Gastrocnemius medialis (tissue), 4 donors: ENCODE measurements at regions not wholly inside any gene's neighbourhood (a gene's known extent, or its start where the extent isn't known, plus 50 kb on each side); places are given as distances from the start of the nearest gene placed in this dataset.
"Not testable (repeated sequence)": the region's sequence is repeated elsewhere in the genome, so short reads cannot be mapped to it uniquely, and the experiment has no call there.

Experiments
- ATAC-seq, 2 donors: fragments of 150-250 bp; one replicate each; pipeline ENCODE4 v1.9.1; 2016
- DNase-seq, 2 donors: peaks; one replicate each; pipeline ENCODE4 v3.0.0-alpha.2; 2019
- H3K27ac ChIP-seq, 4 donors: fragments of 200-600 bp; sonication (generic); 1 replicate in 1 of 4; 2 replicates in 3 of 4; pipeline ENCODE4 v1.5.1; 2016 to 2018; ENCODE audit warnings: mild to moderate bottlenecking in 2 of 4, moderate library complexity in 1 of 4
- H3K27me3 ChIP-seq, 3 donors: fragments of 200-600 bp; sonication (generic) in 2 of 3; 1 replicate in 1 of 3; 2 replicates in 2 of 3; pipeline versions ENCODE4 v1.5.1 to v1.6.0; 2016 to 2019; ENCODE audit warnings: mild to moderate bottlenecking in 1 of 3, moderate library complexity in 1 of 3
- H3K36me3 ChIP-seq, 2 donors: fragments of 200-600 bp; sonication (generic) in 1 of 2; one replicate each; pipeline ENCODE4 v1.5.1; 2017 to 2018
- H3K4me1 ChIP-seq, 2 donors: fragments of 200-600 bp; sonication (generic) in 1 of 2; one replicate each; pipeline ENCODE4 v1.5.1; 2016 to 2017; ENCODE audit warnings: mild to moderate bottlenecking in 2 of 2
- H3K4me3 ChIP-seq, 4 donors: fragments of 200-600 bp; sonication (generic) in 3 of 4; 1 replicate in 1 of 4; 2 replicates in 3 of 4; pipeline ENCODE4 v1.5.1; 2016 to 2019; ENCODE audit warnings: mild to moderate bottlenecking in 2 of 4
- H3K9me3 ChIP-seq, 3 donors: fragments of 200-600 bp; sonication (generic) in 2 of 3; 1 replicate in 1 of 3; 2 replicates in 2 of 3; pipeline ENCODE4 v1.5.1; 2016 to 2019
- POLR2A ChIP-seq, 2 donors: fragments of 450-650 bp; IDR thresholded peaks; one replicate each; pipeline ENCODE4 v1.6.1; 2017; ENCODE audit warnings: antibody characterized with exemption in 2 of 2, mild to moderate bottlenecking in 2 of 2, moderate library complexity in 2 of 2
- in situ Hi-C, 4 donors: fragments of 200-750 bp; cut with MboI; loops; one replicate each; pipeline versions ENCODE4 v1.15.0 to v1.8.0; 2017; ENCODE audit warnings: low sequenced_read_pairs in 4 of 4
- intact Hi-C: fragments of 100-400 bp; cut with DNase I; formaldehyde crosslinking; loops from one replicate; pipeline ENCODE4 v1.15.1; 2023; ENCODE audit warnings: low total_unique reads
- TF ChIP-seq, protein P1 (sequence below), 5 experiments: fragments of 450-650 bp in 3 of 5; fragments of 200-600 bp in 2 of 5; sonication (generic) in 2 of 5; IDR thresholded peaks in 4 of 5; conservative IDR thresholded peaks in 1 of 5; 1 replicate in 4 of 5; 2 replicates in 1 of 5; pipeline ENCODE4 v1.5.1; 2016 to 2019; ENCODE audit warnings: antibody characterized with exemption in 5 of 5, mild to moderate bottlenecking in 3 of 5, moderate library complexity in 3 of 5

DNA sequence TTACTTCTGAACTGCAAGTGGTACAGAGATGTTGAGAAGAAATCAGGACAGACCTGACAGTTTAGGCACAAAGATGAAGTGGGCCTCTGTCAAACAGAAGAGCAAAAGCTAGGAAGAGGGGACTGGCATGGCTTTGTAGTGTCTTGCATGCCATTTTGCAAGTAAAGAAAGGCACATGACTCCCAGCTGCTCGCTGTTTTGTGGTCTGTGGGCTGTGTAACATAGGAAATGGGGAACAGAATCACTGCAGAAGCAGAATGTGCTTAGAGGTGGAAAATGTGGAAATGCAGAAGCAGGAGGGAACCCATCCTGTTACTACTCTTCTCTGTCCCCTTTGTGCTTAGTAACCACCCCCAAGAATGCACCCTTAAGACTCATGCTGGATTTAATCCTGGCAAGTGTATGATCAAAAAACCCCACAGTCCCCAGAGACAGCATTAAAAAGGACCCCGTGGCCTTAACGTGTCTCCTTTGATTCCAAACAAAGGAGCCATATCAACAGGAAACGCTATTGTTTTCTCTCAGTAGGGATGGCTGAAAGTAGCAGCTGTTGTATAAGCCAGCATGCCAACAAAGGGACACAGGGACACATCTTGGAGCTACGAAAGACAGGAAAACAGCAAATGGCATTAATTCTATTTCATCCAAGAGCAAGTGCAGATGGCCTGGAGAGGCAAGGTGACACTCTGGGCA lies 177.6 kb upstream of the GLRA2 start:
- in situ Hi-C loops (loop anchor here in 1 of 4 donors (25.0 kb wide), 1 partner anchor 111 kb away; no protein-coding TSS in a partner anchor), intact Hi-C loops (no loop called here)
- no peak overlapping the region for H3K4me3 ChIP-seq
- ATAC-seq (no peak), DNase-seq (no peak)
- H3K36me3 ChIP-seq: no peaks in the 10 kb centered on the region
- H3K27ac ChIP-seq: no peak overlapping the region
- no peaks in the 10 kb centered on the region for H3K27me3 ChIP-seq
- no peaks in the 10 kb centered on the region for H3K9me3 ChIP-seq
- TF ChIP-seq, protein P1, sequence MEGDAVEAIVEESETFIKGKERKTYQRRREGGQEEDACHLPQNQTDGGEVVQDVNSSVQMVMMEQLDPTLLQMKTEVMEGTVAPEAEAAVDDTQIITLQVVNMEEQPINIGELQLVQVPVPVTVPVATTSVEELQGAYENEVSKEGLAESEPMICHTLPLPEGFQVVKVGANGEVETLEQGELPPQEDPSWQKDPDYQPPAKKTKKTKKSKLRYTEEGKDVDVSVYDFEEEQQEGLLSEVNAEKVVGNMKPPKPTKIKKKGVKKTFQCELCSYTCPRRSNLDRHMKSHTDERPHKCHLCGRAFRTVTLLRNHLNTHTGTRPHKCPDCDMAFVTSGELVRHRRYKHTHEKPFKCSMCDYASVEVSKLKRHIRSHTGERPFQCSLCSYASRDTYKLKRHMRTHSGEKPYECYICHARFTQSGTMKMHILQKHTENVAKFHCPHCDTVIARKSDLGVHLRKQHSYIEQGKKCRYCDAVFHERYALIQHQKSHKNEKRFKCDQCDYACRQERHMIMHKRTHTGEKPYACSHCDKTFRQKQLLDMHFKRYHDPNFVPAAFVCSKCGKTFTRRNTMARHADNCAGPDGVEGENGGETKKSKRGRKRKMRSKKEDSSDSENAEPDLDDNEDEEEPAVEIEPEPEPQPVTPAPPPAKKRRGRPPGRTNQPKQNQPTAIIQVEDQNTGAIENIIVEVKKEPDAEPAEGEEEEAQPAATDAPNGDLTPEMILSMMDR (IDR thresholded peaks at IDR 0.05 in 4 of 5, conservative IDR thresholded peaks at IDR 0.05 in 1 of 5): no peak
- no peak for TF ChIP-seq POLR2A (IDR thresholded peaks at IDR 0.05)
- H3K4me1 ChIP-seq: no peaks in the 10 kb centered on the region

DNA sequence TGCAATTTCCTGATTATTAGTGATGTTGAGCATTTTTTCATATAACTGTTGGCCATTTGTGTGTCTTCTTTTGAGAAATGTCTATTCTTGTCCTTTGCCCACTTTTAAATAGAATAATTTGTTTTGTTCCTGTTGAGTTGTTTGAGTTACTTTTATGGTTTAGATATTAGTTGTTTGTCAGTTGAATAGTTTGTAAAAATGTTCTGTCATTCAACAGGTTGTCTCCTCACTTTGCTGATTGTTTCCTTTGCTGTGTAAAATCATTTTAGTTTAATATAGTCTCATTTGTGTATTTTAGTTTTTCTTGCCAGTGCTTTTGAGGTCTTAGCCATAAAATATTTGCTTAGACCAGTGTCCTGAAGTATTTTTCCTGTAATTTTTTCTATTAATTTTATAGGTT lies 181.8 kb upstream of the GLRA2 start:
- no peak for TF ChIP-seq POLR2A (IDR thresholded peaks at IDR 0.05)
- TF ChIP-seq, protein P1 (IDR thresholded peaks at IDR 0.05 in 4 of 5, conservative IDR thresholded peaks at IDR 0.05 in 1 of 5): no peak
- H3K27ac ChIP-seq: no peak overlapping the region
- in situ Hi-C loops (no loop called here), intact Hi-C loops (no loop called here)
- H3K4me3 ChIP-seq: no peak overlapping the region
- no peak for DNase-seq
- no peaks in the 10 kb centered on the region for H3K9me3 ChIP-seq
- H3K36me3 ChIP-seq: no peaks in the 10 kb centered on the region
- no peak for ATAC-seq
- no peaks in the 10 kb centered on the region for H3K27me3 ChIP-seq
- H3K4me1 ChIP-seq: no peaks in the 10 kb centered on the region

DNA sequence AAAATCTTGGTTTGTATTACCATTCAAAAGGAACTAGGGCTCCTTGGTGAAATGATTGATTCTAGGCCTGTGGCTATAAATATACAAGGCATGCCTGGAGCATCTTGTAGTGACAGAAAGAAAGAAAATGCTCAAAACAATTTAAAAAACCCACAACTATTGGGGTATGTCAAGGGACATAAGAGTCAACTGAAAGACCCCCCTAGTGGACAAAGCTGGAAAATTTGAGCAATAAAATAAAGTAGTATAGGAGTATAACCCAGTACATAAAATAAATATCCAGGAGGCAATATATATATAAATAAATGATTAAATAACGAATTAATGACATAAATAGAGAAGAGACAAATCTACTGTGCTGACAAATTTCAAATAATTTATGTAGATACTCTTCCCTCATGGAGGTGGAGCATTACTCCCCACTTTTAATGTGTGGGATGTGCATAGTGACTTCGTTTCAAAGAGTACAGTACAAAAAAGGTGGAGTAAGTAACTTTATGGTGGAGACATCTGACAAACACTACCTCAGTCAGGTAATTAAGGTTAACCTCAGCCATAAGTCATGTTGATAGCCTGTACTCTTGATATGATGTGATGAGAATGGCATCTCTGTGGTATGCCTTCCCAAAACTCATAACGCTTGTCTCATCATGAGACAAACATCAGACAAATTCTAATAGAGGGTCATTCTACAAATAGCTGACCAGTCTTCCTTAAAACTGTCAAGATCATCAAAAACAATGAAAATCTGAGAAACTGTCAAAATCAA lies 185.0 kb upstream of the GLRA2 start:
- Histone ChIP-seq H3K27me3 (no peaks in the 10 kb centered on the region), H3K27ac (no peak overlapping the region), H3K4me1 (no peaks in the 10 kb centered on the region), H3K4me3 (no peak overlapping the region), H3K36me3 (no peaks in the 10 kb centered on the region), H3K9me3 (no peaks in the 10 kb centered on the region)
- TF ChIP-seq, protein P1 (IDR thresholded peaks at IDR 0.05 in 4 of 5, conservative IDR thresholded peaks at IDR 0.05 in 1 of 5): no peak
- TF ChIP-seq POLR2A (IDR thresholded peaks at IDR 0.05): no peak
- in situ Hi-C loops: no loop called here
- intact Hi-C loops: no loop called here
- ATAC-seq (no peak), DNase-seq (no peak)

DNA sequence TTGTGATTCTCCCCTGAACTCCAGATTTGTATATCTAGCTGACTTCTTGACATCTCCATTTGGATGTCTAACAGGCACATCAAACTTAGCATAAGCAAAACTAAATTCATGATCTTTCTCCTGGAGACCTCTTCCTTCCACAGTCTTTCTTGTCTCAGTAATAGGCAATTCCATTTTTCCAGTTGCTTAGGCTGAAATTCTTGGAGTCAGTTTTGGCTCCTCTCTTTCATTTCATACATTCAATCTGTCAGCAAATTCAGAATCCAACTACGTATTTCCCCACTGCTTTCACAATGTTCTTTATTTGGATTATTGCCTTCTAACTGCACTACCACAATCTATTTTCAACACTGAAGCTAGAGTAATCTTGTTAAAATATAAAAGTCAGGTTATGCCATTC lies 219.9 kb upstream of the GLRA2 start:
- intact Hi-C loops (no loop called here), in situ Hi-C loops (no loop called here)
- no peaks in the 10 kb centered on the region for H3K4me1 ChIP-seq
- DNase-seq (no peak), ATAC-seq (no peak)
- no peak overlapping the region for H3K4me3 ChIP-seq
- H3K36me3 ChIP-seq: no peaks in the 10 kb centered on the region
- no peaks in the 10 kb centered on the region for H3K27me3 ChIP-seq
- no peak for TF ChIP-seq POLR2A (IDR thresholded peaks at IDR 0.05)
- TF ChIP-seq, protein P1 (IDR thresholded peaks at IDR 0.05 in 4 of 5, conservative IDR thresholded peaks at IDR 0.05 in 1 of 5): no peak
- H3K9me3 ChIP-seq: no peaks in the 10 kb centered on the region
- no peak overlapping the region for H3K27ac ChIP-seq

DNA sequence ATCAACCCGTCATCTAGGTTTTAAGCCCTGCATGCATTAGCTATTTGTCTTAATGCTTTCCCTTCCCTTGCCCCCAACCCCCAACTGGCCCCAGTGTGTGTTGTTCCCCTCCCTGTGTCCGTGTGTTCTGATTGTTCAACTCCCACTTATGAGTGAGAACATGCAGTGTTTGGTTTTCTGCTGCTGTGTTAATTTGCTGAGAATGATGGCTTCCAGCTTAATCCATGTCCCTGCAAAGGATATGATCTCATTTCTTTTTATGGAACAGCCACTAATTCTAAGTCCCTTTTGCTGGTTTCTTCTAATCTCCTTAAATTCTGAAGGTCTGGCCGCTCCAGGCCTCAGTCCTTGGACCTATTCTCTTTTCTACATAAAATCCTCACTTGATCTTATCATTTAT lies 220.4 kb upstream of the GLRA2 start:
- H3K27ac ChIP-seq, H3K4me3 ChIP-seq, ATAC-seq, H3K4me1 ChIP-seq, in situ Hi-C loops, intact Hi-C loops, H3K9me3 ChIP-seq, H3K36me3 ChIP-seq, H3K27me3 ChIP-seq, DNase-seq: not testable (repeated sequence)
